ENCODE measurements at regions not wholly inside any gene's neighbourhood (a gene's known extent, or its start where the extent isn't known, plus 50 kb on each side); places are given as distances from the start of the nearest gene placed in this dataset.

GRCh38 chr2:71793926-71794325 is 340.6 kb downstream of the DYSF start:
- no peaks in the 10 kb centered on the region for H3K9me3 ChIP-seq (ENCODE audit: low read length)
- no peaks in the 10 kb centered on the region for H4K20me1 ChIP-seq (ENCODE audit: insufficient read depth)
- H3K36me3 ChIP-seq (ENCODE audit: insufficient read depth, low read length), result no peaks in the 10 kb centered on the region
- no peaks in the 10 kb centered on the region for H3K9me2 ChIP-seq (ENCODE audit: insufficient read depth, low read length)
- H2AFZ ChIP-seq (ENCODE audit: low read depth, low read length), result no peak overlapping the region
- H3K27ac ChIP-seq (ENCODE audit: low read length), result no peak overlapping the region
- H3K27me3 ChIP-seq (ENCODE audit: insufficient read depth, low read depth, low read length), result no peaks in the 10 kb centered on the region
- H3K79me2 ChIP-seq (replicated peaks; ENCODE audit: insufficient read depth, low read length), result no peaks in the 10 kb centered on the region
- no peak overlapping the region for H3K4me2 ChIP-seq (ENCODE audit: low read length)
- TF ChIP-seq SMC3 (conservative IDR thresholded peaks at IDR 0.05; ENCODE audit: poor library complexity) (no peak), REST (IDR thresholded peaks at IDR 0.05; ENCODE audit: borderline replicate concordance) (no peak), POLR2AphosphoS5 (IDR thresholded peaks at IDR 0.05) (no peak), RAD21 (conservative IDR thresholded peaks at IDR 0.05) (no peak)
- H3K9ac ChIP-seq (ENCODE audit: low read length), result no peak overlapping the region
- no peak overlapping the region for H3K4me3 ChIP-seq (ENCODE audit: low read length)
- H3F3A ChIP-seq (ENCODE audit: insufficient read depth, low read length, poor library complexity, severe bottlenecking), result no peaks in the 10 kb centered on the region

- no peaks in the 10 kb centered on the region for H3K79me2 ChIP-seq (replicated peaks; ENCODE audit: insufficient read depth, low read length)
- no peak for TF ChIP-seq POLR2AphosphoS5 (IDR thresholded peaks at IDR 0.05)
- TF ChIP-seq RAD21 (conservative IDR thresholded peaks at IDR 0.05), result no peak
- no peak for TF ChIP-seq EZH2 (IDR thresholded peaks at IDR 0.05; ENCODE audit: borderline replicate concordance, insufficient read depth, low read length, poor library complexity, severe bottlenecking)
- TF ChIP-seq TAF1 (IDR thresholded peaks at IDR 0.05; ENCODE audit: low read depth), result no peak
- no peak for TF ChIP-seq REST (IDR thresholded peaks at IDR 0.05; ENCODE audit: borderline replicate concordance)
- no peak for TF ChIP-seq EP300 (conservative IDR thresholded peaks at IDR 0.05; ENCODE audit: poor library complexity, severe bottlenecking)
- TF ChIP-seq MXI1 (conservative IDR thresholded peaks at IDR 0.05; ENCODE audit: poor library complexity, severe bottlenecking), result no peak
- no peak for TF ChIP-seq CTCF (IDR thresholded peaks at IDR 0.05; ENCODE audit: poor library complexity, severe bottlenecking)
- TF ChIP-seq SMC3 (conservative IDR thresholded peaks at IDR 0.05; ENCODE audit: poor library complexity), result no peak
- no peak overlapping the region for H3K27ac ChIP-seq (ENCODE audit: low read length)
- no peaks in the 10 kb centered on the region for H3F3A ChIP-seq (ENCODE audit: insufficient read depth, low read length, poor library complexity, severe bottlenecking)
- H3K9me2 ChIP-seq (ENCODE audit: insufficient read depth, low read length), result no peaks in the 10 kb centered on the region
- no peak overlapping the region for H2AFZ ChIP-seq (ENCODE audit: low read depth, low read length)
- no peaks in the 10 kb centered on the region for H3K9me3 ChIP-seq (ENCODE audit: low read length)
- no peaks in the 10 kb centered on the region for H4K20me1 ChIP-seq (ENCODE audit: insufficient read depth)
- no peak overlapping the region for H3K4me2 ChIP-seq (ENCODE audit: low read length)
- no peak overlapping the region for H3K9ac ChIP-seq (ENCODE audit: low read length)
- H3K4me3 ChIP-seq (ENCODE audit: low read length), result no peak overlapping the region
- H3K27me3 ChIP-seq (ENCODE audit: insufficient read depth, low read depth, low read length), result no peaks in the 10 kb centered on the region
- H3K36me3 ChIP-seq (ENCODE audit: insufficient read depth, low read length), result no peaks in the 10 kb centered on the region
These were observed 339.8 kb downstream of the DYSF start for GRCh38 chr2:71792926-71793761.

All from neural cell (in vitro differentiated cells).